ENCODE measurements at regions not wholly inside any gene's neighbourhood (a gene's known extent, or its start where the extent isn't known, plus 50 kb on each side); places are given as distances from the start of the nearest gene placed in this dataset.

DNA sequence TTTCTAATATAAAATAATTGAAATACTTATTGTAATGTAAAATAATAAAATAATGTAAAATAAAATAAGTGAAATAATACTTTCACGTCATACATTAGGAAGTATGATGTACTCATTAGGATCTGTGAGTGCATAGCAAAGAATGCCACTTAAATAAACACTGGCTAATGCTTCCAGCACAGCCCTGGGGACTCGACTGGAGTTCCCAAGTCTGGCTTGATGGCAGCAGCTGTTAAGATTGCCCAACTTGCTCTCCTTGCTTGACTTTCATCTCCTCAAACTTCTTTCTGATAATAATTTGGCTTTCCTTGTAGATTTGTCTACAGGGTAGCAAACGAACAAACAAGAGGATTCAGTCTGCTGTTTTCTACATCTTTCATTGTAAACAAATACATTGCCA, 191.9 kb downstream of the COG6 start:
- TF ChIP-seq, protein P1, sequence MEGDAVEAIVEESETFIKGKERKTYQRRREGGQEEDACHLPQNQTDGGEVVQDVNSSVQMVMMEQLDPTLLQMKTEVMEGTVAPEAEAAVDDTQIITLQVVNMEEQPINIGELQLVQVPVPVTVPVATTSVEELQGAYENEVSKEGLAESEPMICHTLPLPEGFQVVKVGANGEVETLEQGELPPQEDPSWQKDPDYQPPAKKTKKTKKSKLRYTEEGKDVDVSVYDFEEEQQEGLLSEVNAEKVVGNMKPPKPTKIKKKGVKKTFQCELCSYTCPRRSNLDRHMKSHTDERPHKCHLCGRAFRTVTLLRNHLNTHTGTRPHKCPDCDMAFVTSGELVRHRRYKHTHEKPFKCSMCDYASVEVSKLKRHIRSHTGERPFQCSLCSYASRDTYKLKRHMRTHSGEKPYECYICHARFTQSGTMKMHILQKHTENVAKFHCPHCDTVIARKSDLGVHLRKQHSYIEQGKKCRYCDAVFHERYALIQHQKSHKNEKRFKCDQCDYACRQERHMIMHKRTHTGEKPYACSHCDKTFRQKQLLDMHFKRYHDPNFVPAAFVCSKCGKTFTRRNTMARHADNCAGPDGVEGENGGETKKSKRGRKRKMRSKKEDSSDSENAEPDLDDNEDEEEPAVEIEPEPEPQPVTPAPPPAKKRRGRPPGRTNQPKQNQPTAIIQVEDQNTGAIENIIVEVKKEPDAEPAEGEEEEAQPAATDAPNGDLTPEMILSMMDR (optimal IDR thresholded peaks at IDR 0.05 in 1 of 3, IDR thresholded peaks at IDR 0.05 in 1 of 3, conservative IDR thresholded peaks at IDR 0.05 in 1 of 3; ENCODE audit: extremely low read depth in 1 of 3, insufficient read depth in 2 of 3, low read length in 3 of 3): no peak
- TF ChIP-seq EZH2 (IDR thresholded peaks at IDR 0.05; ENCODE audit: low read length): no peak

Data from keratinocyte (primary cell).